ENCODE measurements at regions not wholly inside any gene's neighbourhood (a gene's known extent, or its start where the extent isn't known, plus 50 kb on each side); places are given as distances from the start of the nearest gene placed in this dataset.
A peak's percentile ranks its signal among the peaks of the same experiment; 100 is the strongest.

- no peak for DNase-seq (ENCODE audit: low spot score)
These were observed 49.9 kb downstream of the SYNE3 start for GRCh38 chr14:95466506-95466905.

DNA sequence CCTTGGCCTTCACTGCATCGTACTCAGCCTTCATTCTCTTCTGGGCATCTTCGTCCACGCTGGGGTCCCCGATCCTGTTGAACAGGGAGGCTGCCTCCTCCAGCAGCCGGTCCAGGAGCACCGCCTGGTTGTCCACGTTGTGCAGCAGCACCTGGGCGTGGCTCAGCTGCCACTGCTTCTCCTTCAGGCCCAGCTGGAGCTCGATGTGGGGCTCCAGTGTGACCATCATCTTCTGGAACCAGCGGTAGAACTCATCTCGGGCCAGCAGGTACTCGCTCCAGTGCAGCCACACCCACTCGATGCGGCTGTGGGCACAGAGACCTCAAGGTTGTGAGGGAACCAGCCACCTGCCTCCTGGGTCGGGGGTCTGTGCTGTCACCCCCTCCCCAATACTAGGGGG lies 50.5 kb downstream of the SYNE3 start:
- no peak for DNase-seq (ENCODE audit: low spot score)

GRCh38 chr14:95465358-95465757 lies 51.1 kb downstream of the SYNE3 start:
- no peak for DNase-seq (ENCODE audit: low spot score)

GRCh38 chr14:95464514-95464913 lies 51.9 kb downstream of the SYNE3 start:
- no peak for DNase-seq (ENCODE audit: low spot score)

GRCh38 chr14:95464103-95464502 lies 52.3 kb downstream of the SYNE3 start:
- DNase-seq (ENCODE audit: low spot score) = no peak

- DNase-seq (ENCODE audit: low spot score) = no peak
These were observed 53.1 kb downstream of the SYNE3 start for GRCh38 chr14:95463171-95463901.

GRCh38 chr14:95462491-95462890 lies 54.0 kb downstream of the SYNE3 start:
- DNase-seq (ENCODE audit: low spot score) = no peak

DNA sequence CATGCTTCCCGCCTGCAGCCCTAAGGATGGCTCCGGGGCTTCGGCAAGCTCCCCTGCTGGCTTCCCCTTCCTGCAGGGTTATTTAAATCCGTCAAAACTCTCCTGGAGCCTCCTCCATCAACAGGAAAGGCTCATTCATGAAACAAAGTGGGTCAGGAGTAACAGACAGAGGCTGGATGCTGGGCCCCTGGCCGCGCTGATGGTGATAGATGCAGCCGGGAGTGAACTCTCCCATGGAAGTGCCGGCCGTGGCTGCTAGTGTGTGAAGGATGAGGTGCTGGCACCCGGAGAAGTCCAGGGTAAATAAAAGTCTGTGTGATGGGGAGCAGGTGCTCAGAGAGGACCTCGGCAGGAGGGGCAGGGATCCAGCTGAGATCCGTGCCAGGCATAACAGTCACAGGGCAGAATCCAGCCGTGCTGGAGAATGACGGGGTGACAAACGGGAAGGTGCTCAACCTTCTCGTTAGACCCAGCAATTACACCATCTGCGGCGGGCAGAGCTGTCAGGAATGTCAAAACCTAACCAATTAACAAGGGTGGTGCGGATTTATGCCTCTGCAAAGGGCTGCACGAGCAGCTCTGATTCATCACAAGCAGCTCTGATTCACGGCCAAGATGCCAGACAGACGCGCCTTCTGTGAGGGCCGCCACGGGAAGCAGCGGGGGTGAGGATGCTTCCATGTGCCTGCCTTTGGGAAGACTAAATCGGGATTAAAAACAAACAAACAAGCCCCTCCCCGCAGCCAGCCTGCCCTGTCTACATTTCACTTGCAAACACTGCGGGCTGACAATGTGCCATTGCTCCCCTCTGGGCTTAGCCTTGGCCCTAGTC lies 55.6 kb downstream of the SYNE3 start:
- DNase-seq (ENCODE audit: low spot score) = no peak

DNA sequence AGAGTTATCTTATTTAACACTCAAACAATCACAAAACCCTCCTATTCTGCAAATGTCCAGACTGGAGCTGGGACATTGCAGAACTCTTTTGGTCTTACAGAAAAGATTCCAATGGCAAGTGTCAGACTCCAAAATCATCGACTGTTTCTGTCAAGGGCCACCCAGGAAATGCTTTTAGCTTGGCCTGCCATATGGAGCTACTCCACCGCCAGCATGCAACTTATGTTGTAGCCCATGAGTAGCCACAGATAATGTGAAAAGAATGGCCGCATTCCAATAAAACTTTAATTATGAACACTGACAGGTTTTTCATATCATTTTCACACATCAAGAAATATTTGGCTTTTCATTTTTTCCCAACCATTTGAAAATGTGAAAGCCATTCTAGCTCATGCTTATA lies 57.5 kb downstream of the SYNE3 start:
- no peak for DNase-seq (ENCODE audit: low spot score)

DNA sequence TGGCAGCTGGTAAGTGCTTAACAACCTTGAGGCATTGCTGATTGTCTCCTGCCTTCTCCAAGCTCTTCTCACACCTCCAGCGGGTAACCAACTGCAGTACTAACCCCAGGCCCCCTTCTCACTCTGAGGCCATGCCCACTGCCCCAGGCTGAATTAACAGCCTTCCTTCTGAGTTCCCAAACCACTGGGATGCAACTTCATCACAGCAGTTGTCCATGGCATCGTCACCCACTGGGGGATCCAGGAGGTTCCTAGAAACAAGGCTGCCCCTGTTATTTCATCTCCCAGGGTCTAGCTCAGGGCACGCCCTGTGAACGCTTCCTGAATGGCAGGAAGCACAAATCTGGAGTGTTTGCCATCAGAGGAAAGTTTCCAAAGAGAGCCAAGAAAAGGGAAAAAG lies 58.0 kb downstream of the SYNE3 start:
- DNase-seq (ENCODE audit: low spot score) = no peak

DNA sequence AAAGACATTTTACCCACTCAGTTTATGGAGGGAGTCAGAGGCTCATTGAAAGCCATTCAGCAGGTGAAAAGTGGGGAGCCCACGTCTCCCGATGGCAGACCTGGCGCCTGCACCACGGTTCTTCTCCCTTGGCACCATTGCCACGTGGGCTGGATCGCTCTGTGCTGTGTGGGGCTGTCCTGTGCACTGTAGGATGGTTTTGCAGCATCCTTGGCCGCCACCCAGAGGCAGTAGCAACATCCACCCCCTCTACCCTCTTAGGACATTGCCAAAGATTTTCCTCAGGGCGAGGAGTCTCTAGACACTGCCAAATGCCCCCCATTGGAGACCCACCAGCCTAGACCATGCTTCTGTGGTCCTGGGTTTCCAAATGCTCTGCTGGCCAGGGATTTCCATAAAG lies 60.2 kb downstream of the SYNE3 start:
- no peak for DNase-seq (ENCODE audit: low spot score)

DNA sequence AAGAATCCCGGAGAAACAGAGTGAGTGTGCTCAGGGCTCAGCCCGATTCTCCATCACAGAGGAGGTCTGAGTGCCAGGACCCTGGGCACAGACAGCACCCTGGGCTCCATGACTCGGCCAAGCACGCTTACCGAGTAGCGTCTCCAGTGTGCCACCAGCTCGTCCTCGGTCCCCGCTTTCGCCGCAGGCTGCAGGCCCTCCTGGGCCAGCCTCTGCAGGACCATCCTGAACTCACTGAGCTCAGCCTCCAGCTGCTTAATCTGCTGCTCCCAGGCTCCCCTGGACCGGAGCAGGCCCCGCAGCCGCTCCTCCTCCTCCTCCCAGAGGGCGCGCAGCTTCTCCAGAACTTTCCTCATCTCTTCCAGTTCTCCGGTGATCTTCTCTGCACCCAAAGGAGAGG lies 61.2 kb downstream of the SYNE3 start:
- no peak for DNase-seq (ENCODE audit: low spot score)

GRCh38 chr14:95453713-95453980 lies 62.8 kb downstream of the SYNE3 start:
- DNase-seq (ENCODE audit: low spot score) = no peak

- no peak for DNase-seq (ENCODE audit: low spot score)
These were observed 63.3 kb downstream of the SYNE3 start for GRCh38 chr14:95452893-95453712.

DNA sequence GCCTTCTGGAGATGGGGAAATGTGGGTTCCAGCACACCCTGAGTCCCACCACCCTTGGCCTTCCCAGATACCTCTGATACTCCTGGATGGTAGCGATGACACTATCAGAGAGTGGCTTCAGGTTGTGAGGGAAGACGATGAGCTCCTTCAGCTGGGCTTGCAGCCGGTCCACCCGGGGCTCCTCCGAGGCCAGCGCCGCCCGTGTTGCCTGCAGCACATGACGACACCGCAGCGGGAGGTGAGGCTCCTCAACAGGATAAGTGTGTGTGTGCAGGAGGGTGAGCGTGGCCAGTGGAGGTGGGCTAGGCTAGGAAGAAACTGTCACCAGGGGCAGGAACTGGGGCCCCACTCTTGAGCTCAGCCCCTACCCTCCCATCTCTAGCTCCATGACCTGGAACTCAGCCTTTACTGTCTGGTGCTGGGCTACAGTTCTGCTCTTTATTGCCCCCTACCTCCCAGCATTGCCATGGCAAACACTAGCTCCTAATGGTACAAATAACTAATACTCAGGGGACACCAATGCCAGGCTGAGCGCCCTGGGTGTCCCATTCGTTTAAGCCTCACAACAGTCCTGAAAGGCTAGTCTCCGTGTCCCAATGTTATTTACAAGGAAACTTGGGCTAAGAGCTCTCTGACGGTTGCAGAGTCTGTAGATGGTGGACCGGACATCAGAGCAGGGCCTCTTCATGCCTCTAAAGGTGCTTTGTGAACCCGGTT lies 64.1 kb downstream of the SYNE3 start:
- DNase-seq (ENCODE audit: low spot score) = peak; percentile 27

DNA sequence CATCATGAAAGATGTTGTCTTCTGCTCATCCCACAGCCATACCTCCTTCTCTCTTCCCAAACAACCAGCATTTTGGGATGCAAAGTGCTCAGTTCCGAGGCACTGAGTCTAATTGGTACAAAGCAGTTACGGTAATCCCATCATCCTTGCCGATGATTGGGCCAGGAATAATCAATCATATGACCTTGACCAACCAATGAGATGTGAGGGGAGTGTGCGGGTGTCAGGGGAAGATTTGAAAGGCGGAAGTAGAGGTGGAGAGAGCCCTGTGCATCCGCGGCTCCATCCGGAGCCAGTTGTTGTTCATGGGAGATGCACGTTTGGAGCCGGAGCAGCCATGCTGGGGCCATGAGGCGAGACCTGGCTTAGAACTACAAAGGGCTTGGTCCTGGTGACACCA lies 67.3 kb downstream of the SYNE3 start:
- no peak for DNase-seq (ENCODE audit: low spot score)

DNA sequence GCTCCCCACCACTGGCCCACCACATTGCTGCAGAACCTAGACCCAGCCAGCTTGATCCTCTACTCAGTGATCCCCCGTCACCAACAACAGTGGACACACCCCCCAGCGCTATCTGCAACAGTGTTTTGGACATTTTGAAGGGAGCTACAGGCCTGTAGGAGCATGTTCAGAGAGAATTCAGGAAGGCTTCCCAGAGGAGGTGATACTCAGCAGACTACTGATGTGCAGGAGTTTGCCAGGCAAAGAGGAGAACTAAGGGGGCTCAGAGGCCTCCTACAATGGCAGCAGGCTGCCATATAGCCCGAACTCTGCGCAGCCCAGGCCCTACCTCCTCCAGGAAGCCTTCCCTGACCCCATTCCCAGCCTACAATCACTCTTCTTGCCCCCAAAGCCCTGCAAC lies 70.0 kb downstream of the SYNE3 start:
- no peak for DNase-seq (ENCODE audit: low spot score)

DNA sequence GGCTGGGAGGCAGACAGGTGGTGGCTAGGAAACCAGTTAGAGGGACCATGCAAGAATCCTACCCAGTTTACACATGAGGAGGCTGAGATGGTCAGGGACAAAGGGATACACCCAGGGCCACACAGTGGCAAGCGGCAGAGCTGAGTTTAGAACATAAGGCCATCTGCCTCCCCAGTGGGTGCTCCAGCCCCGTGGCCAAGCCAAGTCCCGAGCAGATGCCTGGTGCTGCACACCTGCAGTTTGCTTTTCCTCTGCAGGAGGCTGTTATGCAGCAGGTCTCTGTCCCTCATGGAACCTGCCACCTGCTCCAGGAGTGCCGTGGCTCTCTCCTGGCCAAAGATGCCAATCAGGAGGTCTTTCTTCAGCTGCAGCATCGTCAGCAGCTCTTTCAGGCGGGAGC lies 70.8 kb downstream of the SYNE3 start:
- no peak for DNase-seq (ENCODE audit: low spot score)

- no peak for DNase-seq (ENCODE audit: low spot score)
These were observed 71.3 kb downstream of the SYNE3 start for GRCh38 chr14:95445161-95445560.

DNA sequence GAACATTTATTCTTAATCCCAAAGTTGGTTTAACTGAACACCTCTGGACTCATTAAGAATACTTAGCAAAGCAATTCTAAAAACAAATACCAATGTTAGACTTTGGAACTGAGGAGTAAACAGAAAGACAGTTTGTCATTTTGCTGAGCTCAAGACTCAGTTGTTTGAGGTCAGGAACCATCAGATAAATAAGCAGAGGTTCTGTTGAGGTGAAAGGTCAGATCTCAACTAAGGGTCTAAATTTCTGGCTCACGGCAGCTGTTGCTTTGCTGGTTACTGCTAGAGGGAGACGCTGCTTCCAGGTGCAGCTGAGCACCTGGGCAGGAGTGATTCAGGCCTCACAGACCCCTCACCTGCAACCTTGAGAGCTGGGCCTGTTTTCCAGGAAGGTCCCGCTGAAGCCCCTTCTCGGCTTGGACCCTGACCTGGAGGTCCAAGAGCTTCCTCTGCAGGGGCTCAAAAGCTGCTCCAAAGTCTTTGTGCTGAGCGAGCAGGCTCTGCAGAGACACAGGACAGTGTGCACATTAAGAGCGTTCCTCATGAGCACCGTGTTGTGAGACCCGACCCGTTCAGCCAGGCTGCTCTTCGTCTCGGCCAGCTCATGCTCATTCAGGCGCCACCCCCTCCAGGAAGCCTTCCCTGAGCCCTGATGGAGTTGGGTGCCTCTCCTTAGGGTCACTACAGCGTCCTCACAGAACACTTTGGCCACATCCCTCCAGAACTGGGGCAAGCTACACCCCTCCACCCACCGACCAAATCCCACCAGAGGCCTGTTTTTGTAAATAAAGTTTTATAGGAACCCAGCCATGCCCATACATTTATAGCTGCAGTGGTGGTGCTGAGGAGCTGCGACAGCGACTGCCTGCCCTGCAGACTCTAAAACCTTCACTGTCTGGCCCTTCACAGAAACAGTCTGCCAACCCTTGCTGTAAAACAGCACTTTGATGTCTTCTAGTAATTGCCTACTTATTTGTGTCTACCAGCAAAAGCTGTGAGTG lies 72.0 kb downstream of the SYNE3 start:
- DNase-seq (ENCODE audit: low spot score) = no peak

- peak; percentile 85 for DNase-seq (ENCODE audit: low spot score)
These were observed 73.8 kb downstream of the SYNE3 start for GRCh38 chr14:95442633-95443021.
